ENCODE measurements at regions not wholly inside any gene's neighbourhood (a gene's known extent, or its start where the extent isn't known, plus 50 kb on each side); places are given as distances from the start of the nearest gene placed in this dataset.

DNA sequence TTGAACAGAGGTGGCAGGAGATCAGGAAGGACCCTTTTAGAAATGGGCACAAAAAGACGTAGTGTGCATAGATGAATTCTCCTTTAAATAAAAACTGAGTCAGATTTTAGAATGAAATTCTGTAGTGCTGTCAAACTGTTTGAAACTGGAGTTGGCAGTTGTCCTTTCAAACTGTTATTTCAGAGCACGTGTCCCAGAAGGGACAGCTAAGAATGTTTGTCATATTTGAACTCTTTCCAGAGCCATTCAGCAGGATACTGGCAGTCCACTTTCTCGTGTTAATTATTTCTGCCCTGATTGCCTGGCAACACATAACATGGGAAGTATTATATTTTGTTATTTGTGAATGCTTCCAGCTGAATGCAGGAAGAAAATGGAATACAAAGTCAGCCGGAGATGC lies 212.3 kb upstream of the DPYD start:
- DNase-seq (ENCODE audit: low read depth in 1 of 2, low spot score in 1 of 2): no peak

DNA sequence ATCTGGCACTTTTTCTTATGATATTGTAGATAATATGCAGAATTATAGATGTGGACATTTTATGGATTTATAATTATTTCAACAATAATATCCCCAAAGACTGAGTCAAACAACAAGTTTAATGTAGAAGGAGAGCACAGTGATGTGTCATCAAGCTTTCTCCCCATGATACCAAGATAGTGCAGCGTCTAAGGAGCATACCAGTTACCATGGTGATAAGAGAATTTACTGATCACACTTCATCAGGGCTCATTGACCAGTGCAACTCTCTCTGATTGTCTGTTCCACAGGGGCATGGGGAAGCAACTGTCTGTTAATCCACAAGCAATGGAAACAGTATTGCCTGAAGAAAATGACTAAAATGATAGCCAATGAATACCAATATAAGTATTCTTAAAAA lies 209.6 kb upstream of the DPYD start:
- Histone ChIP-seq H3K4me3 (replicated peaks; ENCODE audit: insufficient read depth, low read length) (no peak overlapping the region), H3K27me3 (ENCODE audit: insufficient read depth, poor library complexity, severe bottlenecking) (no peaks in the 10 kb centered on the region), H3K27ac (replicated peaks) (no peak overlapping the region)
- TF ChIP-seq, protein P1, sequence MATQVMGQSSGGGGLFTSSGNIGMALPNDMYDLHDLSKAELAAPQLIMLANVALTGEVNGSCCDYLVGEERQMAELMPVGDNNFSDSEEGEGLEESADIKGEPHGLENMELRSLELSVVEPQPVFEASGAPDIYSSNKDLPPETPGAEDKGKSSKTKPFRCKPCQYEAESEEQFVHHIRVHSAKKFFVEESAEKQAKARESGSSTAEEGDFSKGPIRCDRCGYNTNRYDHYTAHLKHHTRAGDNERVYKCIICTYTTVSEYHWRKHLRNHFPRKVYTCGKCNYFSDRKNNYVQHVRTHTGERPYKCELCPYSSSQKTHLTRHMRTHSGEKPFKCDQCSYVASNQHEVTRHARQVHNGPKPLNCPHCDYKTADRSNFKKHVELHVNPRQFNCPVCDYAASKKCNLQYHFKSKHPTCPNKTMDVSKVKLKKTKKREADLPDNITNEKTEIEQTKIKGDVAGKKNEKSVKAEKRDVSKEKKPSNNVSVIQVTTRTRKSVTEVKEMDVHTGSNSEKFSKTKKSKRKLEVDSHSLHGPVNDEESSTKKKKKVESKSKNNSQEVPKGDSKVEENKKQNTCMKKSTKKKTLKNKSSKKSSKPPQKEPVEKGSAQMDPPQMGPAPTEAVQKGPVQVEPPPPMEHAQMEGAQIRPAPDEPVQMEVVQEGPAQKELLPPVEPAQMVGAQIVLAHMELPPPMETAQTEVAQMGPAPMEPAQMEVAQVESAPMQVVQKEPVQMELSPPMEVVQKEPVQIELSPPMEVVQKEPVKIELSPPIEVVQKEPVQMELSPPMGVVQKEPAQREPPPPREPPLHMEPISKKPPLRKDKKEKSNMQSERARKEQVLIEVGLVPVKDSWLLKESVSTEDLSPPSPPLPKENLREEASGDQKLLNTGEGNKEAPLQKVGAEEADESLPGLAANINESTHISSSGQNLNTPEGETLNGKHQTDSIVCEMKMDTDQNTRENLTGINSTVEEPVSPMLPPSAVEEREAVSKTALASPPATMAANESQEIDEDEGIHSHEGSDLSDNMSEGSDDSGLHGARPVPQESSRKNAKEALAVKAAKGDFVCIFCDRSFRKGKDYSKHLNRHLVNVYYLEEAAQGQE (IDR thresholded peaks at IDR 0.05; ENCODE audit: insufficient replicate concordance, low read depth): no peak
- TF ChIP-seq, protein P2, sequence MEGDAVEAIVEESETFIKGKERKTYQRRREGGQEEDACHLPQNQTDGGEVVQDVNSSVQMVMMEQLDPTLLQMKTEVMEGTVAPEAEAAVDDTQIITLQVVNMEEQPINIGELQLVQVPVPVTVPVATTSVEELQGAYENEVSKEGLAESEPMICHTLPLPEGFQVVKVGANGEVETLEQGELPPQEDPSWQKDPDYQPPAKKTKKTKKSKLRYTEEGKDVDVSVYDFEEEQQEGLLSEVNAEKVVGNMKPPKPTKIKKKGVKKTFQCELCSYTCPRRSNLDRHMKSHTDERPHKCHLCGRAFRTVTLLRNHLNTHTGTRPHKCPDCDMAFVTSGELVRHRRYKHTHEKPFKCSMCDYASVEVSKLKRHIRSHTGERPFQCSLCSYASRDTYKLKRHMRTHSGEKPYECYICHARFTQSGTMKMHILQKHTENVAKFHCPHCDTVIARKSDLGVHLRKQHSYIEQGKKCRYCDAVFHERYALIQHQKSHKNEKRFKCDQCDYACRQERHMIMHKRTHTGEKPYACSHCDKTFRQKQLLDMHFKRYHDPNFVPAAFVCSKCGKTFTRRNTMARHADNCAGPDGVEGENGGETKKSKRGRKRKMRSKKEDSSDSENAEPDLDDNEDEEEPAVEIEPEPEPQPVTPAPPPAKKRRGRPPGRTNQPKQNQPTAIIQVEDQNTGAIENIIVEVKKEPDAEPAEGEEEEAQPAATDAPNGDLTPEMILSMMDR (IDR thresholded peaks at IDR 0.05; ENCODE audit: insufficient read depth, low read length): no peak
- TF ChIP-seq POLR2AphosphoS5 (IDR thresholded peaks at IDR 0.05; ENCODE audit: low read depth) (no peak), SPI1 (IDR thresholded peaks at IDR 0.05; ENCODE audit: borderline replicate concordance, low read depth) (no peak), GABPA (IDR thresholded peaks at IDR 0.05; ENCODE audit: low read depth) (no peak)
- DNase-seq (ENCODE audit: low read depth in 1 of 2, low spot score in 1 of 2): no peak

More for the DNA sequence above, 212.3 kb upstream of the DPYD start:
- Histone ChIP-seq H3K27ac (replicated peaks) (no peak overlapping the region), H3K4me3 (replicated peaks; ENCODE audit: insufficient read depth, low read length) (no peak overlapping the region), H3K27me3 (ENCODE audit: insufficient read depth, poor library complexity, severe bottlenecking) (no peaks in the 10 kb centered on the region)
- TF ChIP-seq SPI1 (IDR thresholded peaks at IDR 0.05; ENCODE audit: borderline replicate concordance, low read depth): no peak
- TF ChIP-seq, protein P1 (IDR thresholded peaks at IDR 0.05; ENCODE audit: insufficient replicate concordance, low read depth): no peak
- TF ChIP-seq, protein P2 (IDR thresholded peaks at IDR 0.05; ENCODE audit: insufficient read depth, low read length): no peak

DNA sequence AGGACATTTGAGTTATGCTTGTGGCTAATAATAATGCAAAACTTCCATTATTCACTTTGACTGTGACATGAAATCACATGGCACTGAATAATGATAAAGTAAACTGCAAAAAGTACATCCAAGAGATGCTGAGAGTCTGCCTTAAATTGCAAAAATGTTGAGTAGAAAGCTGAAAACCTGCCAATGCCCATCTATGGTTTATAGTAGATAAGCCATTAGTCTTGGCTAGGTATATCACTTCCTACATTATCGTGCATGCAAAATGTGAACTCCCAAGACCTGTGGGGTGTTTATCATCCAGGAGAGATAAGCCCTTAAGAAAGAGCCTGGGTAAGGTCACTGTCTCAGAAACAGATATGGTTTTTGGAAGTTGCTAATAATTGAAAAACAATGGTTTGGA lies 208.7 kb upstream of the DPYD start:
- TF ChIP-seq, protein P2 (IDR thresholded peaks at IDR 0.05; ENCODE audit: insufficient read depth, low read length): no peak
- TF ChIP-seq SPI1 (IDR thresholded peaks at IDR 0.05; ENCODE audit: borderline replicate concordance, low read depth): no peak
- no peak for TF ChIP-seq POLR2AphosphoS5 (IDR thresholded peaks at IDR 0.05; ENCODE audit: low read depth)
- TF ChIP-seq, protein P1 (IDR thresholded peaks at IDR 0.05; ENCODE audit: insufficient replicate concordance, low read depth): no peak
- TF ChIP-seq GABPA (IDR thresholded peaks at IDR 0.05; ENCODE audit: low read depth): no peak
- no peak for DNase-seq (ENCODE audit: low read depth in 1 of 2, low spot score in 1 of 2)
- Histone ChIP-seq H3K27ac (replicated peaks) (no peak overlapping the region), H3K27me3 (ENCODE audit: insufficient read depth, poor library complexity, severe bottlenecking) (no peaks in the 10 kb centered on the region), H3K4me3 (replicated peaks; ENCODE audit: insufficient read depth, low read length) (no peak overlapping the region)
